ENCODE measurements at regions not wholly inside any gene's neighbourhood (a gene's known extent, or its start where the extent isn't known, plus 50 kb on each side); places are given as distances from the start of the nearest gene placed in this dataset.

GRCh38 chr5:10894445-10895054, 133.5 kb upstream of the DAP start:
- TF ChIP-seq CTCF (IDR thresholded peaks at IDR 0.05; ENCODE audit: low read length) (no peak), EZH2 (optimal IDR thresholded peaks at IDR 0.05; ENCODE audit: low read depth, low read length) (no peak), EZH2phosphoT487 (IDR thresholded peaks at IDR 0.05; ENCODE audit: low read length) (no peak)

All from MM.1S (cell line).